DOHH2 (cell line): ENCODE measurements at regions not wholly inside any gene's neighbourhood (a gene's known extent, or its start where the extent isn't known, plus 50 kb on each side); places are given as distances from the start of the nearest gene placed in this dataset.

Experiments used
- H3F3A ChIP-seq: fragments of 200-600 bp; sonication (generic), shearing (Covaris generic); 2 replicates; pipeline ENCODE4 v1.6.0; 2016; ENCODE audit warnings: antibody characterized with exemption, mild to moderate bottlenecking; ENCODE audit not compliant: control insufficient read depth, insufficient read depth
- H3K27ac ChIP-seq: fragments of 200-600 bp; sonication (generic); 2 replicates; pipeline ENCODE4 v1.5.1; 2014; ENCODE audit warnings: low read depth, mild to moderate bottlenecking, low read length, moderate library complexity
- H3K27me3 ChIP-seq: fragments of 200-600 bp; sonication (generic); 2 replicates; pipeline ENCODE4 v1.6.1; 2014; ENCODE audit warnings: mild to moderate bottlenecking, low read length, mixed read lengths; ENCODE audit not compliant: control insufficient read depth
- H3K36me3 ChIP-seq: fragments of 200-600 bp; sonication (generic); 2 replicates; pipeline ENCODE4 v1.6.1; 2014; ENCODE audit warnings: mild to moderate bottlenecking, low read length, moderate library complexity, mixed read lengths; ENCODE audit not compliant: control insufficient read depth
- H3K4me1 ChIP-seq: fragments of 200-600 bp; sonication (generic); 2 replicates; pipeline ENCODE4 v1.6.1; 2014; ENCODE audit warnings: mild to moderate bottlenecking, low read length, mixed read lengths; ENCODE audit not compliant: control insufficient read depth
- H3K4me2 ChIP-seq: fragments of 200-600 bp; sonication (generic); 2 replicates; pipeline ENCODE4 v1.6.0; 2014; ENCODE audit warnings: mild to moderate bottlenecking, low read length, moderate library complexity
- H3K4me3 ChIP-seq: fragments of 200-600 bp; sonication (generic); 2 replicates; pipeline ENCODE4 v1.5.1; 2014; ENCODE audit warnings: mild to moderate bottlenecking, low read length, mixed read lengths
- H3K79me2 ChIP-seq: fragments of 200-600 bp; sonication (generic); 2 replicates; pipeline ENCODE4 v1.6.1; 2014; ENCODE audit warnings: mild to moderate bottlenecking, low read length, mixed read lengths; ENCODE audit not compliant: control insufficient read depth
- H3K9me2 ChIP-seq: fragments of 200-600 bp; sonication (generic); replicated peaks from 2 replicates; pipeline ENCODE4 v1.6.1; 2014; ENCODE audit warnings: mild to moderate bottlenecking, low read length, mixed read lengths; ENCODE audit not compliant: control insufficient read depth
- H3K9me3 ChIP-seq: fragments of 200-600 bp; sonication (generic); 2 replicates; pipeline ENCODE4 v1.6.1; 2014; ENCODE audit warnings: antibody characterized with exemption, low read length, mixed read lengths; ENCODE audit not compliant: control insufficient read depth, insufficient read depth
- H4K20me1 ChIP-seq: fragments of 200-600 bp; sonication (generic); 2 replicates; pipeline ENCODE4 v1.6.0; 2014; ENCODE audit warnings: low read depth, mild to moderate bottlenecking, antibody characterized with exemption, low read length, moderate library complexity; ENCODE audit not compliant: control insufficient read depth, insufficient read depth
- EZH2phosphoT487 ChIP-seq: fragments of 200-600 bp; sonication (generic); IDR thresholded peaks from 2 replicates; pipeline ENCODE4 v1.6.1; 2017; ENCODE audit warnings: borderline replicate concordance, mild to moderate bottlenecking, antibody characterized with exemption, low read length, moderate library complexity, mixed read lengths
- TF ChIP-seq, protein P1 (sequence below): fragments of 200-600 bp; sonication (generic); IDR thresholded peaks from one replicate; pipeline ENCODE4 v1.5.1; 2014; ENCODE audit warnings: antibody characterized with exemption, mild to moderate bottlenecking, low read depth, low read length; ENCODE audit not compliant: poor library complexity, severe bottlenecking

DNA sequence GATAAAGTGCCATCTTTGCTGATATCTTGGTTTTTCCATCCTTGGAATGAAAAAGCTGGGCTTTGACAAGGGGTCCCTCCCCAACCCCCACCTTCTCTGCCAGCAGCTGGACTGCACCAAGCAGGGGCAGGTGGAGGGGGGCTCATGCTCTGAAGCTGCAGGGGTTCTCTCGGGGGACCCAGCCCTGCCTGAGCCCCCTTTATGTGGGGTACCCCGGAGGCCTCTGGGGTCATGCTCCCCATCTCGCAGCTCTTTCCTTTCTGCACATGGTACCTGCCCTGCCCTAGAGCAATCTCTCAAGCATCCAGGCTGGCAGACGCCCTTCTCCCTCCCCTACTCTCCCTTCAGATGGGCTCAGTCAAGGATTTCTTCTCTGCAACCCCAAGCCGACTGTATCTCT is 146.7 kb upstream of the PTPN1 start:
- TF ChIP-seq, protein P1, sequence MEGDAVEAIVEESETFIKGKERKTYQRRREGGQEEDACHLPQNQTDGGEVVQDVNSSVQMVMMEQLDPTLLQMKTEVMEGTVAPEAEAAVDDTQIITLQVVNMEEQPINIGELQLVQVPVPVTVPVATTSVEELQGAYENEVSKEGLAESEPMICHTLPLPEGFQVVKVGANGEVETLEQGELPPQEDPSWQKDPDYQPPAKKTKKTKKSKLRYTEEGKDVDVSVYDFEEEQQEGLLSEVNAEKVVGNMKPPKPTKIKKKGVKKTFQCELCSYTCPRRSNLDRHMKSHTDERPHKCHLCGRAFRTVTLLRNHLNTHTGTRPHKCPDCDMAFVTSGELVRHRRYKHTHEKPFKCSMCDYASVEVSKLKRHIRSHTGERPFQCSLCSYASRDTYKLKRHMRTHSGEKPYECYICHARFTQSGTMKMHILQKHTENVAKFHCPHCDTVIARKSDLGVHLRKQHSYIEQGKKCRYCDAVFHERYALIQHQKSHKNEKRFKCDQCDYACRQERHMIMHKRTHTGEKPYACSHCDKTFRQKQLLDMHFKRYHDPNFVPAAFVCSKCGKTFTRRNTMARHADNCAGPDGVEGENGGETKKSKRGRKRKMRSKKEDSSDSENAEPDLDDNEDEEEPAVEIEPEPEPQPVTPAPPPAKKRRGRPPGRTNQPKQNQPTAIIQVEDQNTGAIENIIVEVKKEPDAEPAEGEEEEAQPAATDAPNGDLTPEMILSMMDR, result no peak
- TF ChIP-seq EZH2phosphoT487, result no peak
- no peak overlapping the region for H3K27ac ChIP-seq

DNA sequence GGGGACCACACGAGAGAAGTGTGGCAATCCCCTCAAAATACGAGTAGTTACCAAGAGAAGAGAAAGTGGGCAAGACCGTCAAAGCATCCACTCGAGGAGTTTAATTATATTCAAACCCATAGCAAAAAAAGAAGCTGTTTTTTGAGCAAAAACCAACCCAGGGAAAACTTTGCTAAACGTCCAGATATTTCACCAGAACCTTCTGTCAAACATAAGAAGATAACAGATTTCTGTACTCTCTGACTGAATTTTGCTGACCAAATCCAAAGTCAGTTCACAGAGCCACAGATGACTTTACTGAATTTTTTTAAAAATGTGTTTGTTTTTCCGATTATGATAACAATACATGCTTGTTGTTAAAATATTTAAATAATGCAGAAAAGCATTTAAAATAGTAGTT is 145.6 kb upstream of the PTPN1 start:
- Histone ChIP-seq H3K79me2 (no peaks in the 10 kb centered on the region), H3K27ac (no peak overlapping the region), H3K9me2 (no peaks in the 10 kb centered on the region), H3F3A (no peaks in the 10 kb centered on the region), H3K27me3 (0 out of 2 replicates have a peak, but pooled peaks cover 6% of the 10 kb centered on the region), H3K4me3 (no peak overlapping the region), H3K9me3 (no peaks in the 10 kb centered on the region), H3K4me2 (no peak overlapping the region), H4K20me1 (no peaks in the 10 kb centered on the region), H3K4me1 (no peaks in the 10 kb centered on the region), H3K36me3 (no peaks in the 10 kb centered on the region)
- TF ChIP-seq, protein P1, result no peak

More for the DNA sequence above, 146.7 kb upstream of the PTPN1 start:
- Histone ChIP-seq H4K20me1 (no peaks in the 10 kb centered on the region), H3K4me1 (no peaks in the 10 kb centered on the region), H3K9me3 (no peaks in the 10 kb centered on the region), H3K27me3 (0 out of 2 replicates have a peak, but pooled peaks cover 6% of the 10 kb centered on the region), H3K4me3 (no peak overlapping the region), H3K4me2 (no peak overlapping the region), H3K9me2 (no peaks in the 10 kb centered on the region), H3K79me2 (no peaks in the 10 kb centered on the region), H3F3A (no peaks in the 10 kb centered on the region), H3K36me3 (no peaks in the 10 kb centered on the region)

DNA sequence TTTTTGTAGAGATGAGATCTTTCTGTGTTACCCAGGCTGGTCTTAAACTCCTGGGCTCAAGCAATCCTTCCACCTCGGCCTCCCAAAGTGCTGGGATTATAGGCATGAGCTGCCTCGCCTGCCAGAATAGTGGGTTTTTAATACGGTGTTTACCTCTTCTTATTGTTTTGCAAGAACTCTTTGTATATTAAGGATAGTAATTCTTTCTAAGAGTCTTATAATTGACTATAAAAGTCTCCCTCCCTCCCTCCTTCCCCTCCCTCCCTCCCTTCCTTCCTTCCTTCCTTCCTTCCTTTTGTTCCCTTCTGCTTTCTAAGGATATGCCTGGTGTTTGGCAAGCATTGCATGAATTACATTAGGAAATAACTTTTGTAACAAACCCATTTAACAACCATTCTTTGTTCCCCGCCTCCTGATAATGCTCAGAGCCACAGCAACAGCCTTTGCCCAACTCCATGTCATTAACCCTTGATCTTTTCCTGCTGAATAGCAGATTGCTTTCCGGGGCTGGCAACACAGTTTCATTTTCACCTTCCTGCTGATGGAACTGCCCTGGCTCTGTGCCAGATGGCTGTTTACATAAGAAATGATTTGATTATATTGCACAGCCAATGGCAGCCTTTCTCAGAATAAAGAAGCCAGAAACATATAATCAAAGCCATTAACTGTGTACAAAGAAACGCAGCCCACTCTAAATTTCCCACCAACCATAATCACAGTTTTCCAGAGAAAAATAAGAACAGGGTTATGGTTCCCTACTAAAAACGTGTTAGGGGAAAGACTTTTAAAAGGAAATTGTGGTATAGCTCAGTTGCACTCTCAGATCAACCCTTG is 143.7 kb upstream of the PTPN1 start:
- H3K27me3 ChIP-seq, result 0 out of 2 replicates have a peak, but pooled peaks cover 6% of the 10 kb centered on the region
- H3K4me2 ChIP-seq, result no peak overlapping the region
- H3K79me2 ChIP-seq, result no peaks in the 10 kb centered on the region
- H3K4me3 ChIP-seq, result no peak overlapping the region
- TF ChIP-seq EZH2phosphoT487, result no peak
- TF ChIP-seq, protein P1, result no peak
- H3F3A ChIP-seq, result no peaks in the 10 kb centered on the region
- no peaks in the 10 kb centered on the region for H3K36me3 ChIP-seq
- no peaks in the 10 kb centered on the region for H3K4me1 ChIP-seq
- no peaks in the 10 kb centered on the region for H4K20me1 ChIP-seq
- H3K9me3 ChIP-seq, result no peaks in the 10 kb centered on the region
- no peak overlapping the region for H3K27ac ChIP-seq
- no peaks in the 10 kb centered on the region for H3K9me2 ChIP-seq
